HUDEP-2 (cell line): ENCODE measurements at regions not wholly inside any gene's neighbourhood (a gene's known extent, or its start where the extent isn't known, plus 50 kb on each side); places are given as distances from the start of the nearest gene placed in this dataset.
"Not testable (repeated sequence)": the region's sequence is repeated elsewhere in the genome, so short reads cannot be mapped to it uniquely, and the experiment has no call there.

Source experiments
- DNase-seq, 76 experiments: peaks; one replicate each; lab custom pipeline; 2025; ENCODE audit not compliant: unreplicated experiment in 76 of 76; lab: John Stamatoyannopoulos, UW

DNA sequence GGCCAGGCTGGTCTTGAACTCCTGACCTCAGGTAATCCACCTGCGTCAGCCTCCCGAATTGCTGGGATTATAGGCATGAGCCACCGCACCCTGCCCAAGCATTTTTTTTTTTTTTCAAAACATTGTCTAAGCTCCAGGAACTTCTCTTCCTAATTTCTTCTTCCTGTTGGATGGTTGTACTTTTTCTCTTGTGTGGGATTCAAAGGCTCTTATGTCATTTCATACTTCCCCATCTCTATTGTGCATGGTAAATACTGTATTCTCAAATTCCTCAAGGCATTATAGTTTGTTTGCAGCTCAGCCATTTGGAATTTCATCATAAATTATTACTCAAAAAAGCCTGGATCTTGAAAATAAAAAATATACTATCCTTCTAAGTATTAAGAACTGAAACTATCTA is 199.1 kb upstream of the GADL1 start:
- no peak for DNase-seq

GRCh38 chr3:31094048-31094447 is 199.6 kb upstream of the GADL1 start:
- DNase-seq: no peak

GRCh38 chr3:31095255-31095654 is 200.8 kb upstream of the GADL1 start:
- no peak for DNase-seq

- DNase-seq: no peak
Measured at GRCh38 chr3:31096661-31097395, 202.4 kb upstream of the GADL1 start.

DNA sequence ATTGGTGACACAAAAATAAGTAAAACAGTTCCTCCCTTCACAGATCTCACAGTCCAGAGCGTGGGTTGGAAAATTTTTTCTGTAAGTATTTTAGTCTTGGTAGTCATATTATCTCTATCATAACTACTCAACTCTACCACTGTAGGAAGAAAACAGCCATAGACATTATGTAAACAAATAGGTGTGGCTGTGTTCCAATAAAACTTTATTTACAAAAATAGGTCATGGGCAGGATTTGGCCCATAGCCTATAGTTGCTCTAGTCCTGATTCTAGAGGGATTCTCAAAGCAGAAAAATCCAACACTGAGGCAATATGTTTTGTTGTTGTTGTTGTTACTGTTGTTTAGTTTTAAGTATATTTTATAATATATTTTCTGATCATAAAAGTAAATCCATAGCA is 206.1 kb upstream of the GADL1 start:
- no peak for DNase-seq

DNA sequence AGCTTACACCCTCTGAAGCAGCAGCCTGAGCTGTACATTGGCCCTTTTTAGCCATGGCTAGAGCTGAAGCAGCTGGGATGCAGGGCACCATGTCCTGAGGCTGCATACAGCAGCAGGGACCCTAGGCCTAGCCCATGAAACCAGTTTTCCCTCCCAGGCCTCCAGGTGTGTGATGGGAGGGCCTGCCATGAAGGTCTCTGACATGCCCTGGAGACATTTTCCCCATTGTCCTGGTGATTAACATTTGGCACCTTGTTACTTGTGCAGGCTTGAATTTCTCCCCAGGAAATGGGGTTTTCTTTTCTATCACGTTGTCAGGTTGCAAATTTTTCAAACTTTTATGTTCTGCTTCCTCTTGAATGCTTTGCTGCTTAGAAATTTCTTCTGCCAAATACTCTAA is 206.8 kb upstream of the GADL1 start:
- DNase-seq: not testable (repeated sequence)

DNA sequence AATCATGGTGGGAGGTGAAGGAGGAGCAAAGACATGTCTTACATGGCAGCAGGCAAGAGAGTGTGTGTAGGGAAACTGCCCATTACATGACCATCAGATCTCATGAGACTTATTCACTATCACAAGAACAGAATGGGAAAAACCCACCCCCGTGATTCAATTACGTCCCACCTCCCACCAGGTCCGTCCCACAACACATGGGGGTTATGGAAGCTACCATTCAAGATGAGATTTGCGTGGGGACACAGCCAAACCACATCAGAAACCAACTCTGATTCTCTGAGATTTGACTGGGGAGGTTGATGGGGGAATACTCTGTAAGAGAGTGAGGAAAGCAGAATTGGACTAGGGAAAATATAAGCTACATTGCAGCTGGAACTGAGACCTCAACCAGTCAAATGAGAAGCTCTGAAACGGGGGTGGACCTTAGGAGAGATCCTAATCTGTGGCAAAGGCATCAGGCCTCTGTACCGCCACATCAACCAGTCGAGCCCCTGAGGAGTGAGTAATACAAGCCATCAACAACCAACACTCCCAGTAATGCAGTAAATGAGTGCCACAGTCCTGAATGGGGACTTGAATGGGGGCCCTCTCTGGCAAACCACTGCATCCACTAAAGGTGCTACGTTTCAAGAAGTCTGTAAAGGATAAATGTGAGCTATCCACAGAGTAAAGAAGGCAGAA is 207.9 kb upstream of the GADL1 start:
- DNase-seq: no peak

DNA sequence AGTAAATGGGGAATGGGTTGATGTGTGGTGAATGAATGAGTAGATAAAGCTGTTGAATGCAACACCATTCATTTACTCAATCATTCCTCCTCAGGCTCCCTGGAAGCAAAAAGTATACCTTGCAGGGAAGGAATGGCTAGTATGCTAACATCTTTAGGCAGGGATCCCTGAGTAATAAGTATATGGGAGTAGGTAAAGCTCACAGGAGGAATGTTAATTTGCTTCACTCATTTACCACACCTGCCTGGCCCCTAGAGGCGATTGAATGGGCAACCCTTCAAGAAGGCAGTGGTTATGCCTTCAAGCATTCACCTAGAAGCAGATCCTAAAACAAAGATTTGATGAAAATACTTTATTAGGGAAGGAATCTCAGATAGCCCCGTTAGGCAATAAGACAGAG is 208.7 kb upstream of the GADL1 start:
- DNase-seq: no peak

DNA sequence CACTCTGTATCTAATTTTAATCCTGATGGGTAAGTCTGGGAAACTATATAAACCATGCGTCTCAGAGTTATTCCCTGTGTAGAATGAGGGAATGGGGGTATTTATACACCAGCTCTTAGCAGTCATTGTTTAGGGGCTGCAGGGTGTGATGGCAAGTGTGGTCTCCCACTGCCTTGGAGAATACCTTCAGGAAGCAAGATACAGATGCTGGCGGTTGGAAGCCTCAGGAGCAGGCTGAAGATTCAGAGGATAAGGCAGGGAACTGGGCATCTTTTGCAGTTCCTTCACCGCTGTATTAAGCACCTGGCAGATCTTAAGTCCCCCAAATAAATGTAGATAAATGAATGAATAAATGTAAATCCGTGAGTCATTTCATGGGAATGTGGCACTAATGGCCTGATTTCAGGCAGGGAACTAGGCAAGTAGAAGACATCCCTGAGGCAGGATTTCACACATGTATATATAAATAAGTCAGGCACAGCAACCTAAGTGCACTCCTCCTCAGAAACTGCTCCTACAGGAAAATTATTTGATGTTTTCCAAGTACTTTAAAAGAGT is 209.2 kb upstream of the GADL1 start:
- DNase-seq: no peak

DNA sequence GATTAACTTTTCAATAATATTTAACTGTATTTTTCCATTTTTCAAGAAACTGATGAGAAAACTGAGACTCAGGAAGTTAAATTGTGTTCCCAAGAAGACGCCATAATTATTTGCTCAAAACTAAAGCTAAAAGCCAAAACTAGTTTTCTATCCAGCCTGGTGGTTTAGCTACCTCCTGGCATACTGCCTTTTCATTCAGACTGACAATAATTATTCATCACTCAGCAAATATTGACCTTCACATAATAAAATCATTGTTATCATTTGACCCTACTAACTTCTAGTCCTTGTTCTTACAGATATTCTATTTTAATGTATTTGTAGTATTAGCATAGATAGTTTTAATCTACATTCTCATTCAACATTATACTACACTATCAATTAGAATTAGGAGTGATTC is 210.6 kb upstream of the GADL1 start:
- DNase-seq: no peak

GRCh38 chr3:31105438-31106077 is 211.1 kb upstream of the GADL1 start:
- peak in 2 of 76 experiments; percentile 1 for DNase-seq

GRCh38 chr3:31106204-31106603 is 211.7 kb upstream of the GADL1 start:
- DNase-seq: no peak

DNA sequence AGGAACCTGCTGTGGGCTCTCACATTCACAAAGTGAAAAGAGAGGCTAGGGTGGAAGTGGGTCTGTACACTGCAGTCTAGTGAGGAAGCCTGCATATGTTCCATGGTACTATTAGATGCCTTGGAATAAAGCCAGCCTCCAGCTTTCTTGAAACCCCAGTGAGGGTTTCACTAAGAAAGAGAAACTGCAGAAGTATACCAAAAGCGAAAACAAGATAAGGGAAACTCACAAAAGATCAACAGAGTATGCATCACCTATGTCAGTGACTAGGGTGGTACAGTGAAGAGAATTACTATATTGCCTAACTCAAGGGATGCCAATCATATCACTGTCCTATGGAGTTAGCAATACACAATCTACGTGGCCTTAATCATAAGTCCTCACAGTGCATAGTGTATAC is 212.5 kb upstream of the GADL1 start:
- no peak for DNase-seq

DNA sequence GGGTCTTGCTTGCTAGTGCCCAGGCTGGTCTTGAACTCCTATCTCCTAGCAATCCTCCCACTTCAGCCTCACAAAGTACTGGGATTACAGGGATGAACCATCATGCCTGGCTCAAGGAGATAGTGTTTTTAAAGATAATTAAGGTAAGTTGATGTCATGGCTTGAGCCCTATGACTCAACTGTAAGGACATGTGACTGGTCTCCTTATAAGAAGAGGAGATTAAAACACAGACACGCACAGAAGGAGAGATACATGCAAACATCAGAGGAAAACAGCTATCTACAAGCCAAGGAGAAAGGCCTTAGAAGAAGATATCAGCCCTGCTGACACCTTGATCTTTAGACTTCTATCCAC is 220.4 kb upstream of the GADL1 start:
- DNase-seq: no peak

DNA sequence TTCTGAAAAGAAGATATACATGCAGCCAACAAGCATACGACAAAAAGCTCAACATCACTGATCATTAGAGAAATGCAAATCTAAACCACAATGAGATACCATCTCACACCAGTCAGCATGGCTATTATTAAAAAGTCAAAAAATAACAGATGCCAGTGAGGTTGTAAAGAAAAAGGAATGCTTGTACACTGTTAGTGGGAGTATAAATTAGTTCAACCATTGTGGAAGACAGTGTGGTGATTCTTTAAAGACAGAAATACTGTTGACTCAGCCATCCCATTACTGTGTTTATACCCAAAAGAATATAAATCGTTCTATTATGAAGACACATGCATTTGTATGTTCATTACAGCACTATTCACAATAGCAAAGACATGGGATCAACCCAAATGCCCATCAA is 221.1 kb upstream of the GADL1 start:
- DNase-seq: not testable (repeated sequence)

DNA sequence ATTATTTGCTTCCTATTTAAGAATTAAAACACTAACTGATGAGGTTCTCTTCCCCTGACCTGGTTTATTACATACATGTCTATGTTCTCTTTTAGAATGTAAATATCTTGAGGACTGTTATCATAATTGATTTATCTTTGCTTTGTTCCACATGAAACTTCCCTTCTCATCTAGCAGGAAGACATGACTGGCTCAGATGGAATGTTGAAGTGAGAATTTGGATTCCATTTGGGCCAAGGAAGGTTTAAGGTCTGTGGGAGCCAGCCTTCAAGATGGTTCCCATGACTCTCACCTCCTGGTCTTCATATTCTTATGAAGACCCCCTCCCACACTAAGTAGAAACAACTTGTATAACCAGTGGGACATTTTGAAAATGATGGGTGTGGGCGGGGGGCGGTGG is 222.2 kb upstream of the GADL1 start:
- no peak for DNase-seq

DNA sequence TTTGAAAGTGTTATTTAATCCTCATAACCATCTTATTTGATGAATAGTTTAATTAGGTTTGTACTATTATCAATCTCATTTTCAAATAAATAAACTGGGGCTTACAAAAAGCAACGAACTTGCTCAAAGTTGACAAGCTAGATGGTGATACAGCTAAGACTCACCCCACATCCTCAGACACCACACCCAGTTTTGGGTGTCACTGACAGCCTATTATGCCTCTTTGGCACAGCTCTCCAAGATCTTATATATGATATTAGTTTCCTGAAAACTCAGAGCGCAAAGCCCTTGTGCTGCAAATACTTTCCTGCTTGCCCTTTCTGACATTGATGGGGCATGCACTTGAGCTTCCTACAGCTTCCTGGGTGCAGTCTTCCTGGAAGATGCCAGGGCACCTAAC is 223.4 kb upstream of the GADL1 start:
- DNase-seq: no peak

- no peak for DNase-seq
Measured at GRCh38 chr3:31124373-31124772, 229.9 kb upstream of the GADL1 start.

DNA sequence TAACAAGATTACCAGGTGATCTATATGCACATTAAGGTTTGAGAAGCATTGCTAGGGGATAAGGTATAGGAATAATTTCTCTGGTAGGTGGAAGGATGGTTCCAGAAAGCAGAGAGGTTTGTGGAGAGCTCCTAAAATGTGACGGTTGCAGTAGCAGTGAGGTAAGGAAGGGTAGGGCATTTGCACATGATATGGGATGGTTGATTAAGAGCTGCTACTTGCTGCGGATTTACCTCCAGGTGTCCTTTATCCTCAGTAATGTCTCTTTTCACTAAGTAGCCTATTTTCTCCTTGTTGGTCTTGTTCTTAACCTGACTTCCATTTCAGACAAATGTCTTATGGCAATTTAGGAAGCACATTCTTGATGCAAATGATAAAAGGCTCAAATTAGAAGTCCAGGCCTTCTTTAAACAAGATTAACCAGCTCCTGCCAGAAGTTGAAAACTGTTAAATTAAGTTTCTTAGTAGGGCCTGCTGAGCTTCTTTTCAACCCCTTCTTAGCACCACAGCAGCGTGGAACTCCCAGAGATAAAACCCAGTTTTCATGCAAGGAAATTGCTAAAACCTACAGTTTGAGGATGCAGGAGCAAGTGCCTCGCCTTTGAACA is 231.1 kb upstream of the GADL1 start:
- DNase-seq: no peak

- DNase-seq: no peak
Measured at GRCh38 chr3:31129241-31129640, 234.8 kb upstream of the GADL1 start.

GRCh38 chr3:31132132-31132769 is 237.8 kb upstream of the GADL1 start:
- peak in 2 of 76 experiments; percentile 1 to 2 for DNase-seq
